Body of pancreas (tissue), 4 donors: ENCODE measurements at regions not wholly inside any gene's neighbourhood (a gene's known extent, or its start where the extent isn't known, plus 50 kb on each side); places are given as distances from the start of the nearest gene placed in this dataset.

Source experiments
- ATAC-seq: fragments of 150-250 bp; one replicate; pipeline ENCODE4 v1.9.1; 2016
- DNase-seq, 4 donors: peaks; one replicate each; pipeline ENCODE4 v3.0.0-alpha.2; 2019
- H3K27ac ChIP-seq, 4 donors: fragments of 200-600 bp; sonication (generic); 1 replicate in 3 of 4; 2 replicates in 1 of 4; pipeline versions ENCODE4 v1.5.1 to v1.6.1; 2016 to 2019; ENCODE audit warnings: mild to moderate bottlenecking in 1 of 4, mixed read lengths in 1 of 4, moderate library complexity in 1 of 4
- H3K27me3 ChIP-seq, 2 donors: fragments of 200-600 bp; sonication (generic); one replicate each; pipeline ENCODE4 v1.6.0; 2016; ENCODE audit warnings: mild to moderate bottlenecking in 1 of 2
- H3K36me3 ChIP-seq, 2 donors: fragments of 200-600 bp; sonication (generic); replicated peaks in 1 of 2; 2 replicates each; pipeline ENCODE4 v1.5.1; 2016; ENCODE audit warnings: low read depth in 2 of 2; ENCODE audit not compliant: insufficient read depth in 1 of 2
- H3K4me1 ChIP-seq: fragments of 200-600 bp; sonication (generic); one replicate; pipeline ENCODE4 v1.6.0; 2016
- H3K4me3 ChIP-seq, 2 donors: fragments of 200-600 bp; sonication (generic); 1 replicate in 1 of 2; 2 replicates in 1 of 2; pipeline ENCODE4 v1.5.1; 2016 to 2019
- H3K9me3 ChIP-seq, 3 donors: fragments of 200-600 bp; sonication (generic); 1 replicate in 2 of 3; 2 replicates in 1 of 3; pipeline ENCODE4 v1.5.1; 2016
- POLR2A ChIP-seq, 3 donors: fragments of 450-650 bp; IDR thresholded peaks; one replicate each; pipeline ENCODE4 v1.6.1; 2016; ENCODE audit warnings: antibody characterized with exemption in 3 of 3, mild to moderate bottlenecking in 2 of 3
- WGBS, 2 donors: methylation state at CpG; one replicate each; pipeline ENCODE4 v1.1.5; 2017; 5-methylcytosine and 5-hydroxymethylcytosine counted together
- intact Hi-C: fragments of 100-400 bp; cut with DNase I; formaldehyde crosslinking; loops from one replicate; pipeline ENCODE4 v1.15.1; 2023
- TF ChIP-seq, protein P1 (sequence below), 7 experiments: fragments of 450-650 bp in 4 of 7; fragments of 200-600 bp in 3 of 7; sonication (generic) in 3 of 7; IDR thresholded peaks; one replicate each; pipeline ENCODE4 v1.5.1; 2016 to 2019; ENCODE audit warnings: antibody characterized with exemption in 7 of 7

DNA sequence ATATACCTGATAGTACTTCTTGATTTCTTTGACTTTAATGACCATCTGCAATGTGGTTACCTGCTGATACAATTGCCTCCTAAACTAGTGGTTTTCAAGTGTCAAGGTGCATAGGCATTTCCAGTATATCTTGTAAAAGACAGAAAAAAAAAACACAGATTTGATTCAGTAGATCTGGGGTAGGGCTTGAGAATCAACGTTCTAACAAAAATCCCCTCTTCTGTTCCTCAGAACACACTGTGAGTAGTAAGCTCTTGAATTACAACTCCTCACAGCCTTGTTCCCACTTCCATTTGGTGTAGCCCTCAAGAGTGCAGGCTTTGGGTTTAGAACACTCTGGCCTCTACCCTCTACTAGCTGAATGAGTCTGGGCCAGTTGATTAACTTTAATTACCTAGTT, 78.0 kb upstream of the CTSC start:
- H3K9me3 ChIP-seq: no peaks in the 10 kb centered on the region
- intact Hi-C loops: no loop called here
- 63 to 67% methylated on average over 1 of the region's 1 CpG for WGBS, 2 donors
- ATAC-seq (no peak), DNase-seq (no peak)
- H3K4me3 ChIP-seq: no peak overlapping the region
- no peaks in the 10 kb centered on the region for H3K27me3 ChIP-seq
- no peaks in the 10 kb centered on the region for H3K4me1 ChIP-seq
- H3K27ac ChIP-seq: no peak overlapping the region
- TF ChIP-seq POLR2A (IDR thresholded peaks at IDR 0.05): no peak
- TF ChIP-seq, protein P1, sequence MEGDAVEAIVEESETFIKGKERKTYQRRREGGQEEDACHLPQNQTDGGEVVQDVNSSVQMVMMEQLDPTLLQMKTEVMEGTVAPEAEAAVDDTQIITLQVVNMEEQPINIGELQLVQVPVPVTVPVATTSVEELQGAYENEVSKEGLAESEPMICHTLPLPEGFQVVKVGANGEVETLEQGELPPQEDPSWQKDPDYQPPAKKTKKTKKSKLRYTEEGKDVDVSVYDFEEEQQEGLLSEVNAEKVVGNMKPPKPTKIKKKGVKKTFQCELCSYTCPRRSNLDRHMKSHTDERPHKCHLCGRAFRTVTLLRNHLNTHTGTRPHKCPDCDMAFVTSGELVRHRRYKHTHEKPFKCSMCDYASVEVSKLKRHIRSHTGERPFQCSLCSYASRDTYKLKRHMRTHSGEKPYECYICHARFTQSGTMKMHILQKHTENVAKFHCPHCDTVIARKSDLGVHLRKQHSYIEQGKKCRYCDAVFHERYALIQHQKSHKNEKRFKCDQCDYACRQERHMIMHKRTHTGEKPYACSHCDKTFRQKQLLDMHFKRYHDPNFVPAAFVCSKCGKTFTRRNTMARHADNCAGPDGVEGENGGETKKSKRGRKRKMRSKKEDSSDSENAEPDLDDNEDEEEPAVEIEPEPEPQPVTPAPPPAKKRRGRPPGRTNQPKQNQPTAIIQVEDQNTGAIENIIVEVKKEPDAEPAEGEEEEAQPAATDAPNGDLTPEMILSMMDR (IDR thresholded peaks at IDR 0.05): no peak
- H3K36me3 ChIP-seq: no peaks in the 10 kb centered on the region

DNA sequence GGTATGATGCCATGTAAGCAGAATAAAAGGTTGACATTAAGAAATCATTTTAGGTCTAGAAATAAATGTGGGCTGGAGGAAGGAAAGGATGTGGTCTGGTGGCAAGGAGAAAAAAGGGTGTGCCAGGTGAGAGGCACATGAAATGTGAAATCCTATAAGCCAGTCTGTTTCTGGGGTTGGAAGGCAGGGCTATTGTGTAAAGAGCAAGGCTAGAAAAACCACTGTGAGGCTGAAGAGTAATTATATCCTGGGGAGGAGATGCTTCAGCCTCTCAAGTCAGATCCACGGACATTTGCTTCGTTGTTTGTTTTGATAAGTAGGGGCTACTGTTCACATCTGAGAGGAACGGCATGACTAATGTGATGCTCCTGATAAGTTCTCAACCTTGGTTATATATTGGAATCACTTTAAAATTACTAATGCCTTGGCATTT, 77.5 kb upstream of the CTSC start:
- Histone ChIP-seq H3K4me1 (no peaks in the 10 kb centered on the region), H3K4me3 (no peak overlapping the region), H3K9me3 (no peaks in the 10 kb centered on the region), H3K27me3 (no peaks in the 10 kb centered on the region), H3K27ac (no peak overlapping the region), H3K36me3 (no peaks in the 10 kb centered on the region)
- intact Hi-C loops: no loop called here
- ATAC-seq (no peak), DNase-seq (no peak)
- 48 to 53% methylated on average over 3 of the region's 3 CpGs for WGBS, 2 donors
- TF ChIP-seq, protein P1 (IDR thresholded peaks at IDR 0.05): no peak
- TF ChIP-seq POLR2A (IDR thresholded peaks at IDR 0.05): no peak

DNA sequence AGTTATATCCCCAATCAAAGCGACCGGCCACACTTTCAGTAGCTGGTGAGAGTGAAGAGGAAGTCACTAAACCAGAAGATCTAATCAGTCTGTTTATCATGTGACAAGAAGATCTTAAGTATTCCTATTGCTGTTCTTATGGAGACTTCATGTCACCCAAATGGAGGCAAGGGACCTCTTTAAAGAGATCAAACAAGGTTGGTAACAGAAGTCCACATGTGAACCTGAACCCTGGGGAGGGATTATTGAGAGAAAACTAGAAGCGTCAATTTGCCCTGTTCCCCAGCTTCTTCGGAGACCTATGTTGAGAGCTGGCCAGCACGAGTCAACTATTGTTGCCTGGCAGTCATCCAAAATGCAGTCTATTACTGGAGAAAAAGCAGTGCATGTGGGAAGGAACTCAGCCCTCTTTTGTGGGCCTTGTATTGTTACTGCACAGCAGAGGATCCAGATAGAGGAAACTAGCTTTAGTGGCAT, 76.9 kb upstream of the CTSC start:
- Histone ChIP-seq H3K4me3 (no peak overlapping the region), H3K4me1 (no peaks in the 10 kb centered on the region), H3K27me3 (no peaks in the 10 kb centered on the region), H3K36me3 (no peaks in the 10 kb centered on the region), H3K27ac (peak overlapping the region in 1 of 4 donors; percentile 11), H3K9me3 (no peaks in the 10 kb centered on the region)
- peak; percentile 21 for ATAC-seq
- 25 to 32% methylated on average over 5 of the region's 5 CpGs for WGBS, 2 donors
- TF ChIP-seq, protein P1 (IDR thresholded peaks at IDR 0.05): no peak
- TF ChIP-seq POLR2A (IDR thresholded peaks at IDR 0.05): no peak
- peak in 3 of 4 donors; percentile 32 to 61 (median 32) for DNase-seq
- intact Hi-C loops: no loop called here

DNA sequence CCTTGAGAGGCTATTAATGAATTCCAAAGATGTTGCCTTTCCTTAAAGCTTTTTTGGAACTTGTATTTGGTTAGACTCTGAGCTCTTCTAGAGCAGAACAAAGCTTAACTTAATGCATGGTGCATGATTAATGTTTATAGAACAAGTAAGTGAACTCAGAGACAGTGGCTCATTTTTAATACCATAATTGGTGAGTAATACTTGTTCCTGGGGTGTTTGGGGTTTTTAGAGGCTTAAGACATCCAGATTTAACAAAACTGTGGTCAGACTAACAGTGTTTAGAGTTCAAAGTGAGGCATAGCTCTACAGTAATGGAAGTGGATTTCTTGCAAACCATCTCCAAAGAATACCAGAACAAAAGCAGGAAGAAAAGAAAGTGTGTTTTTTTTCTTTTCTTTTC, 73.7 kb upstream of the CTSC start:
- Histone ChIP-seq H3K4me3 (no peak overlapping the region), H3K27me3 (no peaks in the 10 kb centered on the region), H3K4me1 (no peaks in the 10 kb centered on the region), H3K9me3 (no peaks in the 10 kb centered on the region), H3K36me3 (no peaks in the 10 kb centered on the region), H3K27ac (no peak overlapping the region)
- TF ChIP-seq POLR2A (IDR thresholded peaks at IDR 0.05): no peak
- TF ChIP-seq, protein P1 (IDR thresholded peaks at IDR 0.05): no peak
- ATAC-seq (no peak), DNase-seq (no peak)
- intact Hi-C loops: no loop called here

DNA sequence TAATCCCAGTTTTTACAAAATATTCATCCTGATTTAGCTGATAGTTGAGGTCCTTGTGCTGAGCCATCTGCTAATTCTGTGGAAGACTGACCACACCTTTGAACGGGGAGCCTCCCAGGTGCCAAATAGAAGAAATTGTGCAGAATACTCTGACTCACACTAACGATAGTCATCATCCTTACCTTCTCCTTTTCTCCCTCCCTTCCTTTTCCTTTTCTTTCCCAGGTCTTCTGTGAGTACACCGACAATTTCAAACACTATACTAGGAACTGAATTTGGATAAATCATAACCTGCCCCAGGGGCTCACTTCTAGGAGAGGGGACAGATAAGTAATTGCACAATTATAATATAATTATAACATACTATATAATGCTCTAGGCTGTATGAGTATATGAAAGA, 73.1 kb upstream of the CTSC start:
- Histone ChIP-seq H3K36me3 (no peaks in the 10 kb centered on the region), H3K27ac (no peak overlapping the region), H3K4me3 (no peak overlapping the region), H3K9me3 (no peaks in the 10 kb centered on the region), H3K4me1 (no peaks in the 10 kb centered on the region), H3K27me3 (no peaks in the 10 kb centered on the region)
- WGBS, 2 donors: 73 to 93% methylated on average over 3 of the region's 3 CpGs
- intact Hi-C loops: no loop called here
- no peak for DNase-seq
- TF ChIP-seq, protein P1 (IDR thresholded peaks at IDR 0.05): no peak
- TF ChIP-seq POLR2A (IDR thresholded peaks at IDR 0.05): no peak
- ATAC-seq: no peak
